ENCODE measurements at regions not wholly inside any gene's neighbourhood (a gene's known extent, or its start where the extent isn't known, plus 50 kb on each side); places are given as distances from the start of the nearest gene placed in this dataset.

GRCh38 chr9:126097679-126098078 is 228.9 kb upstream of the MVB12B start:
- TF ChIP-seq TAF1 (conservative IDR thresholded peaks at IDR 0.05) (no peak), CTCF (IDR thresholded peaks at IDR 0.05; ENCODE audit: low read depth, low read length, missing input control) (no peak), REST (IDR thresholded peaks at IDR 0.05) (no peak), MAX (IDR thresholded peaks at IDR 0.05) (no peak), ATF3 (IDR thresholded peaks at IDR 0.05) (no peak), FOXA1 (IDR thresholded peaks at IDR 0.05) (no peak), EGR1 (IDR thresholded peaks at IDR 0.05; ENCODE audit: low read depth in 2 of 2) (no peak)
